ENCODE measurements at regions not wholly inside any gene's neighbourhood (a gene's known extent, or its start where the extent isn't known, plus 50 kb on each side); places are given as distances from the start of the nearest gene placed in this dataset.

DNA sequence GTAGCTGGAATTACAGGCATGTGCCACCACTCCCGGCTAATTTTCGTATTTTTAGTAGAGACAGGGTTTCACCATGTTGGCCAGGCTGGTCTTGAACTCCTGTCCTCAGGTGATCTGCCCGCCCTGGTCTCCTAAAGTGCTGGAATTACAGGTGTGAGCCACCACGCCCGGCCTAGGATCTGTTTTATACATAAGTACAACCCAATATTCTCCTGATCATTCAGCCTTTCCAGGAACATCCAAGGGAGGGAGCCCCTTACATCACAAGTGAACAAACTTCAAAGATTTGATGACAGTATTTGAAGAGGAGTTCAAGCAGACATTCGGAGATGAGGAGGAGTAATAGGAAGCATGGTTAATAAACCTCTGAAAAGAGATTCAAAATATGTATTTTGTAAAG lies 54.9 kb upstream of the RAB3GAP2 start:
- no peak for FAIRE-seq
- no peaks in the 10 kb centered on the region for H3K27me3 ChIP-seq (replicated peaks in 1 of 2; ENCODE audit: control insufficient read depth in 2 of 2, insufficient read depth in 2 of 2, low read length in 1 of 2)
- no peaks in the 10 kb centered on the region for H3K36me3 ChIP-seq (ENCODE audit: control insufficient read depth in 2 of 2, insufficient read depth in 2 of 2, low read length in 1 of 2)
- WGBS (ENCODE audit: insufficient coverage, insufficient replicate concordance, low lambda C conversion rate, missing lambda C conversion rate): 32% methylated on average over 6 of the region's 6 CpGs
- no peak overlapping the region for H3K4me3 ChIP-seq
- DNase-seq (ENCODE audit: low read depth, low spot score): no peak
- H2AFZ ChIP-seq (ENCODE audit: control insufficient read depth, low read depth, low read length): no peak overlapping the region
- no peak overlapping the region for H3K9ac ChIP-seq (ENCODE audit: control insufficient read depth, insufficient read depth, low read length)
- H3K4me2 ChIP-seq (ENCODE audit: control insufficient read depth, insufficient read depth): no peak overlapping the region
- H3K4me1 ChIP-seq (ENCODE audit: control insufficient read depth, insufficient read depth, low read length): no peaks in the 10 kb centered on the region
- no peak overlapping the region for H3K27ac ChIP-seq (ENCODE audit: control insufficient read depth, insufficient read depth)
- intact Hi-C loops (cut with micrococcal nuclease; ENCODE audit: unreplicated experiment) (no loop called here), in situ Hi-C loops (cut with MboI) (no loop called here)
- ChIA-PET POLR2A (interaction anchor here (0.6 kb wide), 1 partner anchor 48 kb away, joined by 3 read pairs; no protein-coding TSS in a partner anchor), SMC1A (ENCODE audit: uncharacterized antibody, unreplicated experiment) (interaction anchor here (1.2 kb wide), 1 partner anchor 10 kb away, joined by 4 read pairs; no protein-coding TSS in a partner anchor), CTCF (interaction anchor here (1.6 to 1.9 kb wide), 2 partner anchors 16 to 47 kb away, joined by 3 to 5 read pairs; no protein-coding TSS in a partner anchor), RAD21 (ENCODE audit: unreplicated experiment) (interaction anchor here (1.2 kb wide), 1 partner anchor 18 kb away, joined by 5 read pairs; no protein-coding TSS in a partner anchor)
- H4K20me1 ChIP-seq (ENCODE audit: control insufficient read depth, insufficient read depth): no peaks in the 10 kb centered on the region
- H3K79me2 ChIP-seq (ENCODE audit: control insufficient read depth, insufficient read depth, low read length): no peaks in the 10 kb centered on the region
- ATAC-seq: no peak
- no TSS peak for BruUV-seq (replicated peaks)
- TF ChIP-seq, protein P1, sequence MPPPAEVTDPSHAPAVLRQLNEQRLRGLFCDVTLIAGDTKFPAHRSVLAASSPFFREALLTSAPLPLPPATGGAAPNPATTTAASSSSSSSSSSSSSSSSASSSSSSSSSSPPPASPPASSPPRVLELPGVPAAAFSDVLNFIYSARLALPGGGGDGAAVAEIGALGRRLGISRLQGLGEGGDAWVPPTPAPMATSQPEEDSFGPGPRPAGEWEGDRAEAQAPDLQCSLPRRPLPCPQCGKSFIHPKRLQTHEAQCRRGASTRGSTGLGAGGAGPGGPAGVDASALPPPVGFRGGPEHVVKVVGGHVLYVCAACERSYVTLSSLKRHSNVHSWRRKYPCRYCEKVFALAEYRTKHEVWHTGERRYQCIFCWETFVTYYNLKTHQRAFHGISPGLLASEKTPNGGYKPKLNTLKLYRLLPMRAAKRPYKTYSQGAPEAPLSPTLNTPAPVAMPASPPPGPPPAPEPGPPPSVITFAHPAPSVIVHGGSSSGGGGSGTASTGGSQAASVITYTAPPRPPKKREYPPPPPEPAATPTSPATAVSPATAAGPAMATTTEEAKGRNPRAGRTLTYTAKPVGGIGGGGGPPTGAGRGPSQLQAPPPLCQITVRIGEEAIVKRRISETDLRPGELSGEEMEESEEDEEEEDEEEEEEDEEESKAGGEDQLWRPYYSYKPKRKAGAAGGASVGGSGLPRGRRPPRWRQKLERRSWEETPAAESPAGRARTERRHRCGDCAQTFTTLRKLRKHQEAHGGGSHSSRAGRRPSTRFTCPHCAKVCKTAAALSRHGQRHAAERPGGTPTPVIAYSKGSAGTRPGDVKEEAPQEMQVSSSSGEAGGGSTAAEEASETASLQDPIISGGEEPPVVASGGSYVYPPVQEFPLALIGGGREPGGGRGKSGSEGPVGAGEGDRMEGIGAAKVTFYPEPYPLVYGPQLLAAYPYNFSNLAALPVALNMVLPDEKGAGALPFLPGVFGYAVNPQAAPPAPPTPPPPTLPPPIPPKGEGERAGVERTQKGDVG (CRISPR knock-in tag; IDR thresholded peaks at IDR 0.05): no peak
- TF ChIP-seq CREM (IDR thresholded peaks at IDR 0.05; ENCODE audit: low read depth): no peak
- no peak for TF ChIP-seq KDM1A (IDR thresholded peaks at IDR 0.05; ENCODE audit: borderline replicate concordance)
- no peak for TF ChIP-seq YBX1 (IDR thresholded peaks at IDR 0.05)
- TF ChIP-seq, protein P2, sequence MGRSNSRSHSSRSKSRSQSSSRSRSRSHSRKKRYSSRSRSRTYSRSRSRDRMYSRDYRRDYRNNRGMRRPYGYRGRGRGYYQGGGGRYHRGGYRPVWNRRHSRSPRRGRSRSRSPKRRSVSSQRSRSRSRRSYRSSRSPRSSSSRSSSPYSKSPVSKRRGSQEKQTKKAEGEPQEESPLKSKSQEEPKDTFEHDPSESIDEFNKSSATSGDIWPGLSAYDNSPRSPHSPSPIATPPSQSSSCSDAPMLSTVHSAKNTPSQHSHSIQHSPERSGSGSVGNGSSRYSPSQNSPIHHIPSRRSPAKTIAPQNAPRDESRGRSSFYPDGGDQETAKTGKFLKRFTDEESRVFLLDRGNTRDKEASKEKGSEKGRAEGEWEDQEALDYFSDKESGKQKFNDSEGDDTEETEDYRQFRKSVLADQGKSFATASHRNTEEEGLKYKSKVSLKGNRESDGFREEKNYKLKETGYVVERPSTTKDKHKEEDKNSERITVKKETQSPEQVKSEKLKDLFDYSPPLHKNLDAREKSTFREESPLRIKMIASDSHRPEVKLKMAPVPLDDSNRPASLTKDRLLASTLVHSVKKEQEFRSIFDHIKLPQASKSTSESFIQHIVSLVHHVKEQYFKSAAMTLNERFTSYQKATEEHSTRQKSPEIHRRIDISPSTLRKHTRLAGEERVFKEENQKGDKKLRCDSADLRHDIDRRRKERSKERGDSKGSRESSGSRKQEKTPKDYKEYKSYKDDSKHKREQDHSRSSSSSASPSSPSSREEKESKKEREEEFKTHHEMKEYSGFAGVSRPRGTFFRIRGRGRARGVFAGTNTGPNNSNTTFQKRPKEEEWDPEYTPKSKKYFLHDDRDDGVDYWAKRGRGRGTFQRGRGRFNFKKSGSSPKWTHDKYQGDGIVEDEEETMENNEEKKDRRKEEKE (IDR thresholded peaks at IDR 0.05): no peak
- no peak for TF ChIP-seq PAX5 (IDR thresholded peaks at IDR 0.05; ENCODE audit: borderline replicate concordance, low read depth, low read length)
- TF ChIP-seq, protein P3, sequence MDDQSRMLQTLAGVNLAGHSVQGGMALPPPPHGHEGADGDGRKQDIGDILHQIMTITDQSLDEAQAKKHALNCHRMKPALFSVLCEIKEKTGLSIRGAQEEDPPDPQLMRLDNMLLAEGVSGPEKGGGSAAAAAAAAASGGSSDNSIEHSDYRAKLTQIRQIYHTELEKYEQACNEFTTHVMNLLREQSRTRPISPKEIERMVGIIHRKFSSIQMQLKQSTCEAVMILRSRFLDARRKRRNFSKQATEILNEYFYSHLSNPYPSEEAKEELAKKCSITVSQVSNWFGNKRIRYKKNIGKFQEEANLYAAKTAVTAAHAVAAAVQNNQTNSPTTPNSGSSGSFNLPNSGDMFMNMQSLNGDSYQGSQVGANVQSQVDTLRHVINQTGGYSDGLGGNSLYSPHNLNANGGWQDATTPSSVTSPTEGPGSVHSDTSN (IDR thresholded peaks at IDR 0.05; ENCODE audit: insufficient replicate concordance, low read depth, low read length): no peak
- TF ChIP-seq JUND (IDR thresholded peaks at IDR 0.05; ENCODE audit: low read depth, low read length): no peak
- no peak for TF ChIP-seq MYB (IDR thresholded peaks at IDR 0.05; ENCODE audit: borderline replicate concordance, low read depth, low read length)
- no peak for TF ChIP-seq EP300 (IDR thresholded peaks at IDR 0.05; ENCODE audit: borderline replicate concordance in 1 of 2, control insufficient read depth in 1 of 2, low read depth in 2 of 2, low read length in 2 of 2)
- TF ChIP-seq, protein P4, sequence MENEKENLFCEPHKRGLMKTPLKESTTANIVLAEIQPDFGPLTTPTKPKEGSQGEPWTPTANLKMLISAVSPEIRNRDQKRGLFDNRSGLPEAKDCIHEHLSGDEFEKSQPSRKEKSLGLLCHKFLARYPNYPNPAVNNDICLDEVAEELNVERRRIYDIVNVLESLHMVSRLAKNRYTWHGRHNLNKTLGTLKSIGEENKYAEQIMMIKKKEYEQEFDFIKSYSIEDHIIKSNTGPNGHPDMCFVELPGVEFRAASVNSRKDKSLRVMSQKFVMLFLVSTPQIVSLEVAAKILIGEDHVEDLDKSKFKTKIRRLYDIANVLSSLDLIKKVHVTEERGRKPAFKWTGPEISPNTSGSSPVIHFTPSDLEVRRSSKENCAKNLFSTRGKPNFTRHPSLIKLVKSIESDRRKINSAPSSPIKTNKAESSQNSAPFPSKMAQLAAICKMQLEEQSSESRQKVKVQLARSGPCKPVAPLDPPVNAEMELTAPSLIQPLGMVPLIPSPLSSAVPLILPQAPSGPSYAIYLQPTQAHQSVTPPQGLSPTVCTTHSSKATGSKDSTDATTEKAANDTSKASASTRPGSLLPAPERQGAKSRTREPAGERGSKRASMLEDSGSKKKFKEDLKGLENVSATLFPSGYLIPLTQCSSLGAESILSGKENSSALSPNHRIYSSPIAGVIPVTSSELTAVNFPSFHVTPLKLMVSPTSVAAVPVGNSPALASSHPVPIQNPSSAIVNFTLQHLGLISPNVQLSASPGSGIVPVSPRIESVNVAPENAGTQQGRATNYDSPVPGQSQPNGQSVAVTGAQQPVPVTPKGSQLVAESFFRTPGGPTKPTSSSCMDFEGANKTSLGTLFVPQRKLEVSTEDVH (IDR thresholded peaks at IDR 0.05; ENCODE audit: low read depth, partially characterized antibody): no peak
- TF ChIP-seq BACH1 (IDR thresholded peaks at IDR 0.05; ENCODE audit: borderline replicate concordance): no peak
- no peaks in the 10 kb centered on the region for H3K9me3 ChIP-seq (replicated peaks; ENCODE audit: control insufficient read depth, insufficient read depth, low read length)
